GM12891 (cell line): ENCODE measurements at regions not wholly inside any gene's neighbourhood (a gene's known extent, or its start where the extent isn't known, plus 50 kb on each side); places are given as distances from the start of the nearest gene placed in this dataset.

Source experiments
- PAX5 ChIP-seq: IDR thresholded peaks from 2 replicates; pipeline ENCODE4 v1.6.1; 2011; ENCODE audit warnings: low read length, moderate library complexity, mild to moderate bottlenecking; ENCODE audit not compliant: insufficient read depth, severe bottlenecking
- POLR2A ChIP-seq: IDR thresholded peaks from 2 replicates; pipeline ENCODE4 v1.6.1; 2011; ENCODE audit warnings: low read depth, low read length, control low read depth
- POLR2AphosphoS5 ChIP-seq: IDR thresholded peaks from 2 replicates; pipeline ENCODE4 v1.6.1; 2011; ENCODE audit warnings: low read depth, low read length, control low read depth
- POU2F2 ChIP-seq: IDR thresholded peaks from 2 replicates; pipeline ENCODE4 v1.6.1; 2011; ENCODE audit warnings: low read depth, mild to moderate bottlenecking, control low read depth, low read length, moderate library complexity

- TF ChIP-seq POU2F2 (no peak), PAX5 (no peak), POLR2A (no peak), POLR2AphosphoS5 (no peak)
These were observed 394.6 kb upstream of the PTCHD4 start for GRCh38 chr6:48505621-48506020.
